ENCODE measurements at regions not wholly inside any gene's neighbourhood (a gene's known extent, or its start where the extent isn't known, plus 50 kb on each side); places are given as distances from the start of the nearest gene placed in this dataset.

- DNase-seq (ENCODE audit: low read depth) = peak; percentile 45
- in situ Hi-C loops (cut with HindIII; ENCODE audit: low sequenced_read_pairs) = loop anchor here (25.0 kb wide), 1 partner anchor 847 kb away; no protein-coding TSS in a partner anchor
- H3K4me3 ChIP-seq (ENCODE audit: low read depth, low read length) = no peak overlapping the region
- TF ChIP-seq CTCF (IDR thresholded peaks at IDR 0.05; ENCODE audit: low read depth, low read length, missing control alignments) = peak; percentile 84
Measured at GRCh38 chr7:114865564-114865963, 56.3 kb upstream of the MDFIC start.

All from astrocyte of the cerebellum (primary cell).